Hematopoietic multipotent progenitor cell treated with erythropoietin and hydrocortisone succinate and interleukin-3 and kit ligand, for 4 days (in vitro differentiated cells): ENCODE measurements at regions not wholly inside any gene's neighbourhood (a gene's known extent, or its start where the extent isn't known, plus 50 kb on each side); places are given as distances from the start of the nearest gene placed in this dataset.

ENCODE experiments used
- DNase-seq: peaks from one replicate; pipeline ENCODE4 v3.0.0-alpha.2; 2015

DNA sequence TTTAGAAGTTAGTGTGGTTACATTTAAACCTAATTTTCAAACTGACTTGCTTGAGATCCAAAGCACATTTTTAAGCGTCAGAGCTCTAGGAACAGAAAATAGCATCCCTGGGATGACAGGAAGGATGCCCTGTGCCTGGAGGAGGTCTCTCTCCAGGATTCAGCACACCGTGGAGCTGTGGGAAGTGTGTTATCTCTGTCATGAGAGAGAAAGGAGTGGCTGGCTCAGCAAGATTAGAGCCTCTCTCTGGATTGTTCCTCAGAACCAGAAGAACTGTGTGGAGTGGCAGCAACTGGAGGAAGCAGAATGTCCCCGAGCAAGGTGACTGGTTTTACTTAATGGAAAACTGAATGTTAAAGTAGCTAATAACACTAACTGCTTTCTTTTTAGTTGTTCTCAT is 233.6 kb upstream of the TGFBR2 start:
- DNase-seq: no peak

DNA sequence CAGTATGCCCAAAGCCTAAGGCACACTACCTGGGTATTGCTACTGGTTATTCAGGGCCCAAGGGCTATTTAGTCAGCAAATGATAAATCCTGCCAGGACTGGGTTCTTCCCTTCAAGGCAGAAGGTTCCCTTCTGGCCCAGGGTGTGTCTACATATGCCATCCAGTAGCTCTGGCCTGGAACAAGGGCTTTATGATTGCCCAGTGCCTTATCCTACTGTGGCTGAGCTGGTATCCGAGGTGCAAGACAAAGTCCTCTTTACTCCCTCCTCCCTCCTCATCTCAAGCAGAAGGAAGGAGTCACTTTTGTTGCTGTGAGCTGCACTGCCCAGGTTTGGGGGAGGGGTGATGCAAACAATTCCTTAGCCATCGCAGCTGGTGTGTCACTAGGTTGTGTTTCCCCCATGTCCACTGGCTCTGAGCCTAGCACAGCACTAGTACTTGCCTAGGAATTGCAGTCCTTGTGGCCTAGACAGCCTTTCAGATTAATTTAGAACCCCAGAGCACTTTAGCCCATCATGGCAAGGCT is 221.8 kb upstream of the TGFBR2 start:
- no peak for DNase-seq

DNA sequence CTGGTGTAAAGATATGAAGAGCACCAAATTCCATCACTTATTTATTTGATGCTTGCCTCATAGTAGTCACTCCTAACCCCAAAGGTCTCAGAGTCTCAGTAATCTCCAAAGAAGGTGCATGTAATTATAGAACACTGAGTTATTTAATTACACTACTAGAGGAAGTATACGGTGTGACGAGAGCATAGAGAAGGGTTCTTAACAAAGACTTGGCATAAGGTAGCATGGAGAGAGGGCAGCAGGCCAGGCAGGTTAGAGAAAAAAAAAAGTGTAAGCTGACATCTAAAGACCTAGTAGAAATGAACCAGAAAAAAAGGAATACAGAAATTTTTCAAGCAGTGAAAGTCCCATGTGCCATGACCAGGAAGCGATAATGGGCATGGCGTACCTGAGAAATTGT is 213.3 kb upstream of the TGFBR2 start:
- DNase-seq: no peak

DNA sequence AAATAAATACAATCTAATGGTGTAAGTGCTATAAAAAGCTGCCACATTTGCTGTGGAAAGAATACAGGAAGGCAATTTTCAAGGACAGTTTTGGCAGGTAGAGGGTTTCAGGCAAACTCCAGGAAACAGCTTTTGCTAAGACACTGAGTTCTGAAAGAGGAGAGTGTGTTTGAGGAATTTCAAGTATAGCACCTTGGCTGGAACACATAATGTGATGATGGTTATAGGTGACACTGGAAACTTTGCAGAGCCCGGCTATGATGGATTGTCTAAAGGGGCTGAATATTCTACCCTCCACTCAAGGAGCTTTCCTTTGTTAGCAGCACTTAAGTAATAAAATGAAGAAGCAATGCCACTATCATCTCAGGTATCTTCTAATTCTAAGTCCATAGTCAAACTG is 209.4 kb upstream of the TGFBR2 start:
- DNase-seq: no peak

DNA sequence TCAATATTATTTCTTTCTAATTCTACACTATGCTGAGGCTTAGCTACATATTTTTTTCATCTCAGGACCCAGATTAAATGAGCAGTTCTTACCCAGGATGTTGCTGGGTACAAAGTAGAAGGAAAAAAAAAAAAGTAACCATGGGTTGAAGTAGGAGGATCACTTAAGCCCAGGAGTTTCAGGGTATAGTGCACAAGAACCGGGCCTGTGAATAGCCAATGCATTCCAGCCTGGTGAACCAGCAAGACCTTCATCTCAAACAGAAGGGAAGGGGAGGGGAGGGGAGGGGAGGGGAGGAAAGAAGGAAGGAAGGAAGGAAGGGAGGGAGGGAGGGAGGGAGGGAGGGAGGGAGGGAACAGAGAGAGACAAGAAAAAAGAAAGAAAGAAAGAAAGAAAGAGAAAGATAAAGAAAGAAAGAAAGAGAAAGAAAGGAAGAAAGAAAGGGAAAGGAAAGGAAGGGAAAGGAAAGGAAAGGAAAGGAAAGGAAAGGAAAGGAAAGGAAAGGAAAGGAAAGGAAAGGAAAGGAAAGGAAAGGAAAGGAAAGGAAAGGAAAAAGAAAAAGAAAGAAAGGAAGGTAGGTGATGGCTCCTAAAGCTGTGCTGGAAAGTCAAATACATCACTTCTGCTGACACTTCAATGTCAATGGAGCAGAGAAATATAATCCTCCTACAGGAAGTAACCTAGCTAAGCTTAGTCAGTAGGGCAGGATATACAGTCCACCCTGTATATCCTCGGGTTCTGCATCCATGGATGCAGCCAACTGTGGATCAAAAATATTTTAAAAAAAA is 206.8 kb upstream of the TGFBR2 start:
- DNase-seq: no peak

DNA sequence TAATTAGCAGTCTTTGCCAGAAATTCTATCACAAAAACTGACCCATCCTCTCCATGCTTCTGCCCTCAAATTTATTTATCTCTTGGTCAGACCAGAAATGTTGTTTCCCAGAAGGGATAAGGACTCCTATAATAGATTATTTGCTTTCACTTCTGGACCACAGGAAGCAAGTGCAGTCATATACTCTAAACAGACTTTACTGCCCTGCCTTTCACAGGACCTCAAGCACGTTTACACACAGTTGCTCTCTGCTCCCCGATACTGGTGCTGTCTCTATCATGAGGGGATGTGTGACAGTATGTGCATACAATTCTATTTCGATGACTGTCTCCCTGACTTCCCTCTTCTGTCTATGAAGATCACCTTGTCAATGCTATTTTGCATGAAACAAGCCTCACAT is 205.5 kb upstream of the TGFBR2 start:
- no peak for DNase-seq

DNA sequence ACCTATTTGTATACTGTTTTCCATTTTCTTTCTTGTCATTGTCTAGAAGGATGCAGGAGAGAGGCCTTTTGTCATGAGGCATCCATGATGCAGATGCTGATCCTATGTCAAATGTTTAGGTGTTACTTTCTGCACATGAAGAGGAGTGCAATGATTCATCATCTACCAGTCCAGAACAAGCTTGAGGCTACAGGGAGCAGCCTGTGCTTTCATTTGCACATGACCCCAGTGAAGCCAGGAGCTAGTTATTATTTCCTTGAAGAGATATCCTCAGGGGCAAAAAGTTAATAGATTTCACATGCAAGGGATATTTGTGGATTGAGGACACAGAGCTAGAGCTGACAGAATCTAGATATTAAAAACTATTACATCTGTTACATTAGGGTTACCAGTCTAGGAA is 204.4 kb upstream of the TGFBR2 start:
- no peak for DNase-seq

DNA sequence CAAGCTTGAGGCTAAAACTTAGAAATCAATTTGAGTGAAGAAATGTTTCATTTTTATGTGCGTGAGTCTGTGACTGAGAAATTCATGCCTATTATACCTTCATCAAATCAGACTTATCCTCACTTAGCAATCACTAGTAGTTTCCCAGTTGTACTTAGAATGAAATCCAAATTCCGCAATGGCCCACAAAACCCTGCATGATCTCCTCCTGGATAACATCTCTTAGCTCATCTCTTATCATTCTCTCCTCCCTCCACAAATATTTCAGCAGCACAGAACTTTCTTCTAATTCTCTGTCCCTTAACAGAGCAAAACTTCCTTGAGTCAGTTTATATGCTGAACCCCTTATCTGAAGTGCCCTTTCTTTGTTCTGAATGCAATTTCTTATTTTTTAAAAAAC is 198.8 kb upstream of the TGFBR2 start:
- no peak for DNase-seq

DNA sequence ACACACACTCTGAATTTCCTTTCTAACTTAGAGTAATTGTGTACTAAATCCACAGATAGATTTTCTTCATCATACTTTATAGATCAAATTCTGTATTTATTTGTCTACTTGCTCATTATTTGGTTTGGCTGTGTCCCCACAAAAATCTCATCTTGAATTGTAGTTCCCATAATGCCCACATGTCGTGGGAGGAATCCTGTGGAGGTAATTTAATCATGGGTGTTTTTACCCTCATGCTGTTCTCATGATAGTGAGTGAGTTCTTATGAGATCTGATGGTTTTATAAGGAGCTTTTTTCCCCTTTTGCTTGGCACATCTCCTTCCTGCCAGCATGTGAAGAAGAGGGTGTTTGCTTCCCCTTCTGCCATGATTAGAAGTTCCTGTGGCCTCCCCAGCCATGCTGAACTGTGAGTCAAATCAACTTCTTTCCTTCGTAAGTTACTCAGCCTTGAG is 198.3 kb upstream of the TGFBR2 start:
- no peak for DNase-seq

DNA sequence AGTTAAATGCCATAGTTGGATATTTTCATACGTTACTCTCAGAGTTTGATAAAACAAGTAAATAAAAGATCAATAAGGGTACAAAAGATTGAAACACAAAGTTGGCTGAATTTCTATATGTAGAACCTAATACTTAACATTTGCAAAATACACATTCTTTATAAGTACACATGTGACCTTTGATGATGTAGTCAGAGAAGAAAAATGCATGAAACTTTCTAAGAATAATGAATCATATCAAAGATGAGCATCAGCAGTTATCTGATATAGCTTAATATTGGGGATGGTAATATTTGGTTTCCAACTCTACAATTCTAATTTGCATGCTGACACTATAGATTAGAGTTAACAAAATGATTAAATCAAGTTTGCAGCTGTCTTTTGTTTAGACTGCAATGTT is 188.0 kb upstream of the TGFBR2 start:
- no peak for DNase-seq

DNA sequence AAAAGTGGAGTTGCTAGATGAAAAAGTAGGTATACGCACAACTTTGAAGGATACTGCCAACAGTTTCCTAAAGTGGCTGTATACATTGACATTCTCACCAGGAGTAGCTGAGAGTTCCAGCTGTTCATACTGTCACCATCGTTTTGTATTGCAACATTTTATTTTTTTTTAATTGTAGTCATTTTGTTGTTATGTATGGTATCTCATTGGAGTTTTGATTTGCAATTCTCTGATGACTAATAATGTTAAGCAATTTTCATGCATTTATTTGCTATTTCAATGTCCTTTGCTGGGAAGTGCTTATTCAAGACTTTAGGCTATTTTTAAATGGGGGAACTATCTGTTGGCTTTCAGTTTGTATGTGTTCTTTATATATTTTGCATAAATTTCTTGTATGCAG is 185.1 kb upstream of the TGFBR2 start:
- DNase-seq: no peak

DNA sequence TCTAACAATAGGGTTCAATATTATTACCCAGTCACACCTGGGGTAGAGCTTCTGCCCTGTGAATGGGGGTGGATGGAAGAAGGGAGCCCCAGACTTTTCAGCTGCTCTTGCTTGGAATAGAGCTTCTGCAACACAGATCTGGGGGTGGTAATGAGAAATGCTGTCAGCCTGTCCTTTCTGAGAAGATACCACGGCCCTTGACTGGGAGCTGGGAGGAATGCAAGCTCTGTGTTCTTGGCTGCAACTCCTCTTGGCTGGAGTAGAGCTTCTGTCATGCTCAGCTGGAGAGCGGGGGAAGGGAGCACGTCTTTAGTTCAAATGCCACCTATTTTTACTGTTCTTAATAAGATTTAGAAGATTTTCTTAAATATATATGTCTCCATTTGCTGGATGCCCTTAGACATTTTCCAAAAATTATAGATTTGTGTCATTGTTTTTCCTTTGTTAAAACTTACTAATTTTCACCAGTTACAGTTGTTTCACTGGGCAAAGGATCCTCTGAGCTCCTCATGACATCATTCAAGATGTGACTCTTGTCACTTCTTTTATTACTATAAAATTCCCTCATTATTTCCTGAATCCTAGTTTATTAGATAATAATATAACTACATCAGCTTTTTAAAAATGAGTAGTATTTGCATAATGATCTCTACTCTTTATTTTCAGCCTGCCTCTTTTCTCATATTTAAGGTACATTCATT is 180.0 kb upstream of the TGFBR2 start:
- DNase-seq: no peak

DNA sequence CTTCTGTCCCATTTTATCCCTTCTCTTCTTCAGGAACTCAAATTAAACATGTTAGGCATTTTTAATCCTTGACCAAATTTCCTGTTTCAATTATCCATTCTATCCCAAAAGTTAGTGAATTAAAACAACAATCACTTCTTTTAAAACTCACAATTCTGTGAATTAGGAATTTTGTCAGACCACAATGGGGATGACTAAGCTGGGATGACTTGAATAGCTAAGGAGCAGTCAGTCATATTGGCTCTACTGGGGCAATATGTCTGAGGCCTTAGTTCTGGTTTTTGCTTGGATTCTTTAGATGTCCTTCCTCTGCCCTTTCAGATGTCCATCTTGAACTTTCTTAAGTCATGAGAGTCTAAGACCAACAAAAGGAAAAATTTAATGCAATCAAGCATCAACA is 178.2 kb upstream of the TGFBR2 start:
- no peak for DNase-seq

DNA sequence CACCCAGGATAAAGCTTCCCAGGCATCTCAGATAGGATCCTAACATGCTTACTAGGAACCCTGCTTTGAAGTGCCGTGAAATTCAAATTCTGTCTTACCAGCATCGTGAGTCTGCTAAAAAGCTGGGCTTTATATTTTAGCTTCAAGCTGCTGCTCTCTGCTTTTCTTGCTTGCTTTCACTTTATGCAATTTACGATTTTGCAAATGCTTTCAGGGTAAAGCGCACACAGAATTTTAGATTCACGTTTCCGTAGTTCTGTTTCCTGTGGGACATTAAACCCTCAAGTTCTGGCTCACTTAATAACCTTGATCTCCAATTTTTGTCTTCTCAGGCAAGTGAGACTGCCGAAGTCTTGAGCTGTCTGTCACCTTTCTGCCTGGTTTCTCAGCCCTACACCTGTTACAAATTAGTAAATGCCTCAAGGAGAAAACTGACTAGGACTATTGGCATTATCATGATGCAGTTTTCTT is 170.5 kb upstream of the TGFBR2 start:
- peak; percentile 18 for DNase-seq

DNA sequence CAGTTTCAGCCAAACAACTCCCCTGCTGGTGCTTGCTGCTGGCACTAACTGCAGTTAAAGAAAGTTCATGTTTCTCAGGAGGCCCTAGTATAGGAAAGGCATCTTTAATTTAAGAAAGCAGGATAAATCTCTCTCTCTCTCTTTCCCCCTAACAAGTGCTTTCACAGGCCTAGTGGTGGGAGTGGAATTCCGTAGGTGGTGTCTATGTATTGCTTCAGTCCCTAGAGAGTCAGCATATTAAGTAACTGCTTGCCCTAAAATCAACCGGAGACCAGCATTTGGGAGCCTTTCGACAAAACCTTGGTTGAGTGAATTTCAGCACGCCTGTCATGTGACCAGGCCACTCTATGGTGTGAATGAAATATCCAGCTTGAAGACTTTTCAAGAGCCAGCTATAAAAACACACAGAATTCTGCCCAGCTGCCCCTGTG is 169.2 kb upstream of the TGFBR2 start:
- no peak for DNase-seq

DNA sequence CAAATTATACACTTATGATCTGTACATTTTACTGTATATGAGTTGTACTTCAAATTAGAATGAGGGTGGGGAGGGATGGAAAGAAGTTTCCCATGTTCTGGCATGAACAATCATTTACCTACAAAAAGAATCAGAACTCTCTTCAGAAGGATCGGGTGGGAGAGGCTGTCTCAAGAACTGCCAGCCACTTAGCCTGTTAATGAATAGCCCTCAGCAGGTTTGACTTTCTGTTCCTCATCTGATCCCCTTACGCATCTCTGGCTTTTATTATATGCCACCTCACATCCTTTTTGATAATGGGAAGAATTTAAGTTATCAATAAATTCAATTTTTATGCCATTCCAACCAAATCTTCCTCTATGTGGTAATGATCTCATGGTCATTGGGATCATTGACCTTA is 168.3 kb upstream of the TGFBR2 start:
- no peak for DNase-seq

DNA sequence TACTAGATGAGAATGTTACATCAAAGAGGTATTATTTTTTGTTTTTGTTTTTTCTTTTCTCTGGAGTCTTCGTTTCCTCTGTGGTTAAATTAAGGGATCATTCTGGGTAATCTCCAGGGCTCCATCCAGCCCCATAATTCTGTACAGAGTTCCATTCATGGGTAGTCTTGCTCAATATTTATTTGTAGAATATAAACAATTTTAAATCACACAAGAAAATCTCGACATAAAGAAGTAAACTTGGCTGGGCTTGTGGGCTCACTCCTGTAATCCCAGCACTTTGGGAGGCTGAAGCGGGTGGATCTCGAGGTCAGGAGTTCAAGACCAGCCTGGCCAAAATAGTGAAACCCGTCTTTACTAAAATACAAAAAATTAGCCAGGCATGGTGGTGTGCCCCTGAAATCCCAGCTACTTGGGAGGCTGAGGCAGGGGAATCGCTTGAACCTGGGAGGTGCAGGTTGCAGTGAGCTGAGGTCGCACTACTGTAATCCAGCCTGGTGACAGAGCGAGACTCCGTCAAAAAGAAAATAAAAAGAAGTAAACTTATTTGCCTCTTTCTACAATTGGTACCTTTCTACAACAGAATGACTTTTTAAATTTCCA is 166.8 kb upstream of the TGFBR2 start:
- DNase-seq: no peak

DNA sequence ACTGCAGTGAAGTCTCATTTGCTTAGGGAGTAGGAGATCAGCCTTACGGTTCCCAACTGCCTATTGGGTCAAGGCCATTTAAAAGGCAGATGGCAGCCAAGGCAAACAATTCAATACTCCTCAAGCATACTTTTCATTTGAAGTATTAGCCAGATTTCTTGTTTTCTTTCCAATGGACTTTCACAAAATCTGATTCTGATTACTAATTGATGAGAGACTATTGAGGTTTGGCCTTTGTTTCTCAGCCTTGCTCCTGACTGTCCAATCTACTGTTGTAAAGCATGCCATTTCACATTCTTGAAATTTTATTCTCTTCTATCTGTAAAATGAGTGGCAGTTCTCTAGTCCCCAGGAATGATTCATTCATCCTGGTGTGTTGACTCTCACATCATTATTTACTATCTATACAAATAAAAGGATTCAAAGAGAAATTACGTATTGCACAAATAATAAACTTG is 166.2 kb upstream of the TGFBR2 start:
- no peak for DNase-seq

DNA sequence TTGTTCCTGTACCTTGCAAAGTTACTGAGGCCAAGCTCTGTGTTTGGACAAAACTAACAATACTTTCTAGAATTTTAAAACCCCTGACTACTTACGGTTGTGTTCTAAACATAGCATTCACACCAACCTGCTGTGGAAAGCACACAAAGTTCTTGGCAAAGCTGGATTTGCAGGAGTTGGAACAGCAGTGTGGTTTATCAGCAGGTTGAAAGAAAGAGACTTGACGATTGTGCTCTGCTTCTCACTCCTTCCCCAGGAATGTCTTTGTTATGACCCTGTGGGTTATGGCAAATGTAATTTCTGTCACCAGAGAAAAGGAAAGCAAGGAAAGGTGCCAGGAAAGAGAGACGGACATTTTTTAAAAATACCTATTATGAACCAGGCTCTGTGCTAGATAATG is 165.5 kb upstream of the TGFBR2 start:
- no peak for DNase-seq

DNA sequence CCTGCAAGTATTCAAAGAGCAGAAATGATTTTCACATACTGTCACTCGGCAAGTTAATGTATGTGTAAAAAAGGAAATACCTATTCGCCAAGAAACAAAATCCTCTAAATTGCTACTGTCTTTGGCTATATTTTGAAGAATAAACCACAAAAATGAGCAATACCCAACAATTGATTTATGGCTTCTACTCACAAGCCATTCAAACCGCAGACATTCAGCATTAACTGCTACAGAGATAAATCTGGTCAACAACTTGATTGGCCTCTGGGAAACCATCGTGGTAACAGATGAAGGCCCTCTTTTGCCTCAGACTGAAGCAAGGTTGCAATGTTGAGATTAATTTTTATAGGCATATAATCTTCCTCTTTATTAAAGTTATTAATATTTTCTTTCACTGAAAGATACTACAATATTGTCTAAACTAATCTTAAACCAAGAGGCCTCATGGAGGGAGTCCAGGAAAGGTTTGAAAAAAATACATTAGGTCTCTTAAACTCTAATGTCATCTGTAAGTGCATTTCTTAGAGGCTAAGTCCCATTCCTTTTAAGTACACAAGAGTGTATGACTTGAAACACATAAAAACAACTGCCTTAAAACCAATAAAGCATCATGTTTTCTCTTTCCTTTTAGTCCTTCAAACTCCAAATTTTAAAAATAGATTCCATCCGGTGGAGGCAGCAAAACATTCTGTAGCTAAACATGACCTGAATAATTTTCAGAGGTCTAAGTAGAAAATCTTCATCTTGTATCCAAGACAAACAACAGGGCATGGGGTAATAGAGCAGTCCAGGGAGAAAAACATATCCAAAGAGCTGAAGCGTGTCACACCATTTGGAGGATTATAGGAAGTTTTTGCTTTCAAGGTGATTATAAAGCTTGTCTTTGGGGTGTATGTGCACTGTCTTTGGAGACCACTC is 162.4 kb upstream of the TGFBR2 start:
- DNase-seq: peak; percentile 41

DNA sequence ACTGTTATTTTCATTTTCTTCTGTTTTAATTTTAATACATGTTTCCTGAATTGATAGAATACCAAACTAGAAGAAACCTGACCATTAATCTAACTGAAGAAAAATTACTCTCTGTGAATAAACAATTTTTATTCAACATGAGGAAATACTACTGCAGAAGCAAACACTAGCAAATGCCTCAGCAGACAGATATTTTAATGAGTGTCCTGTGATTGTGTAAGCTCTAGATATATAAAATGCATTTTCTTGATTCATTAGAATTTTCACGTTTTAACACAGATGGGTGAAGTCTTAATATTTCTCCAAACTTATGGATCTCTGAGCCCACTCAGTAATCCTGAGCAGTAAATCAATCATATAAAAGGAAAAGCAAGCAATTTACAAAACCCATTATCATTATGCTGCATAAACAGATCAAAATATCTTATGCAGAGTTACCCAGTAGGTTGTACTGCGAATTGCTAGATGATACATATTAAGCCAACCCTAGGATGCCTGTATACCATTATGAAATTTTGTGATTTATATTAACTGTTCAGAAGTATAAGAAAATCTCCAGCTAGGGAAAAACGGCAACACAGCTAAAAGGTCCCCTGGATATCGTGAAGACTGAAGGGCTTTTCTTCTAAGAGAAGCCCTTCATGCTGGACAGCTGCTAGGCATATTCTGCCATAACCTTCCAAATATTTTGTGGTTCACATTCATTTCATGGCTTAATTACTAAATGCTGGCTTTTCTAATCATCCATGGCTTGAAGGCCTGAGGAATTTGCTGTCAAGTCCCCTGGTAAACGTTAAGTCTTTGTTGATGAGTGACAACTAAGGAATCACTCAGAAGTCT is 157.7 kb upstream of the TGFBR2 start:
- no peak for DNase-seq

DNA sequence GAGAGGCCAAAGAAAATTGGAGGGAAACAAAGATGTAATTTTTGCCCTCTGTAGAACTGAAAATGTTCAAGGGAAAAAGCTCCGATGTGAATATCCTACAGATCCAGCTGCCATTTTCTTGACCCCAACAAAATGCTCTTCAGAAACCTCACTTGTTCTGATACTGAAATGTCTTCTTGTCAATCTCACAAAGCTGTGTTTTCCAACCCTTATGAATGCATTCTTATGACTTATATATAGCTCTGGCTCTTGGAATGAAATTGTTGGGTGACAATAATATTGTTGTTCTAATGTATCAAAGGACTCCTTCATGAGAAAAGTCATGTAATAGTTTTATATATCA is 157.1 kb upstream of the TGFBR2 start:
- DNase-seq: no peak
